Esophagus squamous epithelium (tissue), 5 donors: ENCODE measurements at regions not wholly inside any gene's neighbourhood (a gene's known extent, or its start where the extent isn't known, plus 50 kb on each side); places are given as distances from the start of the nearest gene placed in this dataset.

Experiments
- DNase-seq: peaks from one replicate; lab custom pipeline; 2025; lab: John Stamatoyannopoulos, UW
- H3K27ac ChIP-seq, 4 donors: fragments of 200-600 bp; sonication (generic); one replicate each; pipeline ENCODE4 v1.5.1; 2016 to 2019; ENCODE audit warnings: mild to moderate bottlenecking in 1 of 4
- H3K27me3 ChIP-seq, 4 donors: fragments of 200-600 bp; sonication (generic); 1 replicate in 3 of 4; 2 replicates in 1 of 4; pipeline versions ENCODE4 v1.5.1 to v1.6.0; 2017 to 2021; ENCODE audit warnings: antibody characterized with exemption in 1 of 4
- H3K36me3 ChIP-seq, 3 donors: fragments of 200-600 bp; sonication (generic); one replicate each; pipeline ENCODE4 v1.5.1; 2016 to 2019
- H3K4me1 ChIP-seq, 3 donors: fragments of 200-600 bp; sonication (generic); one replicate each; pipeline ENCODE4 v1.5.1; 2017 to 2019
- H3K4me3 ChIP-seq, 4 donors: fragments of 200-600 bp; sonication (generic); 1 replicate in 3 of 4; 2 replicates in 1 of 4; pipeline ENCODE4 v1.5.1; 2016 to 2019; ENCODE audit warnings: mild to moderate bottlenecking in 2 of 4, moderate library complexity in 1 of 4
- H3K9me3 ChIP-seq, 3 donors: fragments of 200-600 bp; sonication (generic); one replicate each; pipeline ENCODE4 v1.5.1; 2016 to 2019
- CTCF ChIP-seq, 6 experiments: fragments of 450-650 bp in 4 of 6; fragments of 200-600 bp in 2 of 6; sonication (generic) in 2 of 6; IDR thresholded peaks; one replicate each; pipeline ENCODE4 v1.5.1; 2016 to 2019; ENCODE audit warnings: antibody characterized with exemption in 6 of 6, mild to moderate bottlenecking in 4 of 6, moderate library complexity in 4 of 6
- POLR2A ChIP-seq, 4 donors: fragments of 450-650 bp; IDR thresholded peaks; one replicate each; pipeline ENCODE4 v1.6.1; 2017; ENCODE audit warnings: antibody characterized with exemption in 4 of 4, mild to moderate bottlenecking in 4 of 4, moderate library complexity in 3 of 4
- WGBS, 2 donors: methylation state at CpG; one replicate each; pipeline ENCODE4 v1.1.5; 2018; 5-methylcytosine and 5-hydroxymethylcytosine counted together
- intact Hi-C: fragments of 100-400 bp; cut with DNase I; formaldehyde crosslinking; loops from one replicate; pipeline ENCODE4 v1.15.0; 2022
- donor health status: DM: yes; HTN: yes; CAD: no.

DNA sequence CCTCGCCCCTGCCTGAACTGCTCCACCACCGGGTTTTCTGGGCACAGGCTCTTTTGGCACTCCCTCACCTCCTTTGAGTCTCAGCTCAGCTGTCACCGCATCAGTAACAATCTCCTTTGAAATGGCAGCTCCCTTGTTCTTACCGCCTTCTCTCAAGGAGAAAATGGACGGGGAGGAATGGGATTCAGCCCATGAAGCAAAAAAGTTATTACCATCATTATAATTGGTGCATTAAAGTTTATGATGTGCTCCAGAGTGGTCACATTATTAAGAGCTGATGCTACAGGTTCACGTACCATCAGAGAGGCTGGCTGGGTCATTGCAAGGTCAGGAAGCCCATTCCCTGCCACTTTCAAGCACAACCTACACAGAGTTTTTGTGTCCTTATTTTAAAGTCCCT lies 344.7 kb downstream of the AGTPBP1 start:
- 80 to 94% methylated on average over 6 of the region's 6 CpGs for WGBS, 2 donors
- intact Hi-C loops = no loop called here
- TF ChIP-seq CTCF (IDR thresholded peaks at IDR 0.05) (no peak), POLR2A (IDR thresholded peaks at IDR 0.05) (no peak)
- Histone ChIP-seq H3K27ac (no peak overlapping the region), H3K27me3 (peaks cover 0 to 7% (median 0%) of the 10 kb centered on the region in 4 donors), H3K36me3 (no peaks in the 10 kb centered on the region), H3K4me1 (no peaks in the 10 kb centered on the region), H3K9me3 (no peaks in the 10 kb centered on the region), H3K4me3 (no peak overlapping the region)
- no peak for DNase-seq

GRCh38 chr9:85392260-85392659 lies 349.5 kb downstream of the AGTPBP1 start:
- H3K4me3 ChIP-seq = no peak overlapping the region
- no peak for DNase-seq
- intact Hi-C loops = no loop called here
- no peak overlapping the region for H3K27ac ChIP-seq
- H3K27me3 ChIP-seq = peaks cover 0 to 7% (median 0%) of the 10 kb centered on the region in 4 donors
- H3K9me3 ChIP-seq = no peaks in the 10 kb centered on the region
- no peaks in the 10 kb centered on the region for H3K4me1 ChIP-seq
- WGBS, 2 donors = 39 to 63% methylated on average over 5 of the region's 5 CpGs
- TF ChIP-seq CTCF (IDR thresholded peaks at IDR 0.05) (no peak), POLR2A (IDR thresholded peaks at IDR 0.05) (no peak)
- H3K36me3 ChIP-seq = no peaks in the 10 kb centered on the region

DNA sequence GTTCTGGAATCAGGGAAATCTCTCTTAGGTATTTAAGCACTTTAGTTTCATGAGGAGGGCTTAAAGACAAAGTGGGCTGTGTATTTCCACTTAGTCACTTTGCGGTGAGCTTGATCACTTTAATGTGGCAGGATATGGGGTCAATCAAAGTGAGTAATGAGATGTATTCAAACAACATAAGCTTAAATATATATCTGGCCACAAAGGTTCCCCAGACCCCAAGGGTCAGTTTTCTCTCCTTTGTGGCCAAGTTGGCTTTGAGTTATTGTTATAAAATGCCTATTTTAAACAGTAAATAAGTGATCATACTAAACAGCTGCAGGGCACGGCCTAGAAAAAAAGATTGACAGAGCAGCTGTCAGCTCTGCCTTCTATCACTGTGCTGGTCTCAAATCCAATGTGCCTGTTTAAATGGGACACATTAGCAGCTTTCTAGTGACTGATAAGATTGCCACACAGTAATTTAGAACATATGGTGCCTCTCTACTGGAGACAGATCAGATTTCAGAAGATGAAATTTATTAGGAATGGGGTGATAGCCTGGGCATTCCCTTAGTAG lies 363.9 kb downstream of the AGTPBP1 start:
- H3K9me3 ChIP-seq = no peaks in the 10 kb centered on the region
- intact Hi-C loops = no loop called here
- H3K4me3 ChIP-seq = no peak overlapping the region
- 56 to 59% methylated on average over 2 of the region's 2 CpGs for WGBS, 2 donors
- DNase-seq = no peak
- H3K27me3 ChIP-seq = peaks cover 0 to 14% (median 0%) of the 10 kb centered on the region in 4 donors
- no peaks in the 10 kb centered on the region for H3K36me3 ChIP-seq
- TF ChIP-seq CTCF (IDR thresholded peaks at IDR 0.05) (no peak), POLR2A (IDR thresholded peaks at IDR 0.05) (no peak)
- no peak overlapping the region for H3K27ac ChIP-seq
- H3K4me1 ChIP-seq = no peaks in the 10 kb centered on the region

DNA sequence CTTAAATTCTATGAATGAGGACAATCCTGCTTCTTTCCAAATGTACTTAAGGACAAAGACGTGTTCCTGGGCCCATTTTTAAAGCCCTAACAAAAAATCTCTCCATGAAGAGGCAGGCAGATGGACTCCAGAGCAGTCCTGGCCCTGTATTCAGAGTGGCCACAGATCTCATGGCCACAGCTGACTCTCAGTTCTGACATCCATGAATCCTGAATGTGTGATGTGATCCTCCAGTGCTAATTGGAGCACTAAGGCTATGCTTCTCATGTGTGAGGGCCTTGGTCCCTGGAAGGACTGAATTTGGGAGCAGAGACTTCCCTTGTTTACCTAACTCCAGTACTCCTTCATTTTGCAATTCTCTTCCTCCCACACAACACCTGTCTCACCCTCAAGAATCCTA lies 373.0 kb downstream of the AGTPBP1 start:
- TF ChIP-seq CTCF (IDR thresholded peaks at IDR 0.05) = no peak
- TF ChIP-seq POLR2A (IDR thresholded peaks at IDR 0.05) = no peak
- no peak overlapping the region for H3K4me3 ChIP-seq
- 64 to 86% methylated on average over 1 of the region's 1 CpG for WGBS, 2 donors
- H3K36me3 ChIP-seq = no peaks in the 10 kb centered on the region
- H3K27me3 ChIP-seq = no peaks in the 10 kb centered on the region
- no peak overlapping the region for H3K27ac ChIP-seq
- H3K9me3 ChIP-seq = no peaks in the 10 kb centered on the region
- intact Hi-C loops = no loop called here
- no peaks in the 10 kb centered on the region for H3K4me1 ChIP-seq
- no peak for DNase-seq

DNA sequence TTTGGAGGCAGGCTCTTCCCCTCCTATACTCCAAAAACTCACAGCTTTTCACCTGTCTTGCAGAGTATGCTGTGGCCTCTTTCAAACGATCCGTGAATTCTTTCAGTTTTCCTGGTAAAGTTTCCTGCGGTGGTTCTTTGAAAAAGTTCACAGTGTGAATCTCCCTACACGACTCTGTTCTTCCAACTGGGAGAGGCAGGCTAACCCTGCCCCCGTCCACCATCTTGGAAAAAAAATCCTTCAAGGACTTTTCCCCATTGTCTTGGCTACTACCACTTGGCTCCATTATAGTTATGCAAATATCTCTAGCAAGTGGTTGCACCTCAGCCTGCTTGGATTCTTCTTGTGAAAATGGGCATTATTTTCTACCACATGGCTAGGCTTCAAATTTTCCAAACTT lies 382.6 kb downstream of the AGTPBP1 start:
- no peak overlapping the region for H3K4me3 ChIP-seq
- no peak for TF ChIP-seq POLR2A (IDR thresholded peaks at IDR 0.05)
- TF ChIP-seq CTCF (IDR thresholded peaks at IDR 0.05) = no peak
- intact Hi-C loops = no loop called here
- H3K4me1 ChIP-seq = no peaks in the 10 kb centered on the region
- H3K9me3 ChIP-seq = no peaks in the 10 kb centered on the region
- no peaks in the 10 kb centered on the region for H3K27me3 ChIP-seq
- H3K27ac ChIP-seq = no peak overlapping the region
- 78 to 87% methylated on average over 5 of the region's 5 CpGs for WGBS, 2 donors
- DNase-seq = no peak
- no peaks in the 10 kb centered on the region for H3K36me3 ChIP-seq
